NCI-H2029 treated with DMSO at 0.1 percent for 48 hours (cell line): ENCODE measurements at regions not wholly inside any gene's neighbourhood (a gene's known extent, or its start where the extent isn't known, plus 50 kb on each side); places are given as distances from the start of the nearest gene placed in this dataset.

Experiments used
- DNase-seq: peaks from one replicate; lab custom pipeline; 2025; lab: John Stamatoyannopoulos, UW

- no peak for DNase-seq
These were observed 332.7 kb downstream of the DIRAS2 start for GRCh38 chr9:90309809-90310520.

DNA sequence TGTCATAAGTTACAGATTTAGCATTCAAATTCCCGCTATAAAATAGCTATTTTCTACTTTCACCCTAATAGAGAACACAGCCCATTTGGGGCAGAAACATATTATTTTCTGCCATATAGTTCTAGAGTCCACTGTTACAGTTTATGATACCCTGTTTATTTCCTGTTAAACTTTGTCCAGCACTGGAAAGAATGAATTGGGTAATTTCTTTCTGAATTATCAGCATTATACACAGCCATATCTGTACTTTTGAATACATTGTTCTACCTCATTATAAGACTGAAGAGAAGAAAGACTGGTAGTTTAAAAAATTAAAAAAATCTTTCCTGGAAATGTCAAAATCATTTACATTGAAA, 332.1 kb downstream of the DIRAS2 start:
- no peak for DNase-seq

- no peak for DNase-seq
These were observed 330.8 kb downstream of the DIRAS2 start for GRCh38 chr9:90311811-90312210.

- no peak for DNase-seq
These were observed 320.3 kb downstream of the DIRAS2 start for GRCh38 chr9:90322296-90322695.

- no peak for DNase-seq
These were observed 316.5 kb downstream of the DIRAS2 start for GRCh38 chr9:90325913-90326653.

- DNase-seq: no peak
These were observed 312.4 kb downstream of the DIRAS2 start for GRCh38 chr9:90330231-90330630.

GRCh38 chr9:90331826-90332575, 310.6 kb downstream of the DIRAS2 start:
- no peak for DNase-seq

DNA sequence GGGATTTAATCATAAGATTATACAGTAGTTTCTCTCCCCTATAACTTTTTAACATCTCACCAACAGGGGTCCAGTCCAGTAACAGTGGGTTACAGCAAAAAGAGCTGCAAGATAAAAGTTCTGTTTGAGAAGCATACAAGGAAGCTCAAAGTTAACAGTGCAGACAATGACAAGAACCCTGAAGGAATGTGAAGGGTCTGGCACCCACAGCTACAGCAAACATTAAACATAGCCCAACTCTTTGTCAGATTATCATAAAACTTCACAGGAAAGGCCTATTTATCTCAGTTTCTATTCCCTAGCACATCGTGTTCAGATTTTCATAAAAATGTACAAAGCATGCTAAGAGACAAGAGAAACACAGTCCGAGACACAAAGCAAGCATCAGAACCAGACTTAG, 309.4 kb downstream of the DIRAS2 start:
- DNase-seq: no peak

DNA sequence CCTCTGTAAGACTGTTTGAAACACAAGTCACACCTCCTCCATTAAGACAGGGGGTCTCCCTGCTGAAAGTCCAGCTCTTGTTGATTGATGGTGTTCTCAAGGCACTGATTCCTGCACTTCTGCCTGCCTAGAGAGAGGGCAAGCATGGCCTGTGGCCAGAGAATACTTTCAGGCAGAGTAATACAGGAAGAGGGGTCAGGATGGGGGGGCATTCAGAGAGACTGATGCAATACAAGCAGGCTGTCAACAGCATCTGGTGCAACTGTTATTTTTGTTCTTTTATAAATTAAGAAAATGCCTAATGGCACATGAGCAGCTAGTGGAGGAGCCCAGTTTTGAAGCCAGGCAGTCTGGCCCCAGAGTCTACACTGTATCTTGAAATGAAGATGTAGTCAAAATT, 302.2 kb downstream of the DIRAS2 start:
- DNase-seq: no peak

- no peak for DNase-seq
These were observed 300.0 kb downstream of the DIRAS2 start for GRCh38 chr9:90342607-90343006.

DNA sequence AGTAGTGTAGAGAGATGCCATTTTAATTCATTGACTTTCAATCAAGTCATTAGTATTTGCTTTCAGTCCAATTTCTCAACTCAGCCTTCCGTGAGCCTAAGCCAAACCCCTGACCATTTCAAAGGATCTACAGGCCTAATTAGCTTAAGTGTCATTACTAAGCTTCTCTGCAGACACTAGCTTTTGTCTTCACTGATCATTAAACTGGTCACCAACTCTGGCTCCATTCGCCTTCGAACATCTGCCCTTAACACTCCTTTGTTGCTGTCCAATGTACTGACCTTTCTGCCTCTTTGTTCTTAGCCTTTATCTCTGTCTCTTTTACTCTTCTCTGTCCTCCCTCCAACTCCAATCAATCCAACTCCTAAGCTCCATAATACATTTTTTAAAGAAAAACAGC, 299.3 kb downstream of the DIRAS2 start:
- DNase-seq: peak; percentile 27

- DNase-seq: no peak
These were observed 298.6 kb downstream of the DIRAS2 start for GRCh38 chr9:90343991-90344390.

DNA sequence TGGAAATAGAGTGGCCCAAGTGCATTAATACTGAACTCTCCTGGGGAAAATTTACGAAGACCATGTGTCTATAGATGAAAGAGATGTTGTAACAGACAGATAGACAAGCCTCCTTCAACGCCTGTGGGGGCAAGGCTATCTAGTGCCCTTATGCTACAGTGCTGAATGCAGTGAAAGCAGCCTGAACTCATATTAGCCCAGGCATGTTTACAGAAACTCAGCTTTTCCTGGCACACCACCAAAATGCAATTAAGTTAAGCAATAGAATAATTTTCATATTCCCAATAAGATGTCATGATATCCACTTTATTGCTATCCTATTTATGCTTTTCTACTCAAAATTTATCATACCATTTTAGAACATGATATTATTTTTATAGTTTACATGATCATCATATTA, 277.0 kb downstream of the DIRAS2 start:
- DNase-seq: peak; percentile 76

DNA sequence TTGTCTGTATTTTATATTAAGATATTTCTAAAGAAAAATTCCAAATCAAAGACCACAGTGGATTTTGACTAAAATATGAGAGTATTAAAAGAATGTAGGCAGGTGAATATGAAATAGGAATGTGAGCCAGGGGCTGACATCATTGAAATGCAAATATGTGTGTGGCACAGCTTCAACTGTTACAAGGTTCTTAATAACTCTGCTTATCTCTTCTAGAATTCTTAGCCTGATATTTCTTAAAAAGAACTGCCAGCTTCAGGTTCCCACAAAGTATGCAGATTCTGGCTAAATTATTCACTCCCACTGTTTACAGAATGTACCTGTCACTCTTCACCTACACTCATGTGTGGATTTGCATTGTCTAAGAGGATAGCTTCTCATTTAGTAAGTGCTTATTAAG, 274.4 kb downstream of the DIRAS2 start:
- no peak for DNase-seq

DNA sequence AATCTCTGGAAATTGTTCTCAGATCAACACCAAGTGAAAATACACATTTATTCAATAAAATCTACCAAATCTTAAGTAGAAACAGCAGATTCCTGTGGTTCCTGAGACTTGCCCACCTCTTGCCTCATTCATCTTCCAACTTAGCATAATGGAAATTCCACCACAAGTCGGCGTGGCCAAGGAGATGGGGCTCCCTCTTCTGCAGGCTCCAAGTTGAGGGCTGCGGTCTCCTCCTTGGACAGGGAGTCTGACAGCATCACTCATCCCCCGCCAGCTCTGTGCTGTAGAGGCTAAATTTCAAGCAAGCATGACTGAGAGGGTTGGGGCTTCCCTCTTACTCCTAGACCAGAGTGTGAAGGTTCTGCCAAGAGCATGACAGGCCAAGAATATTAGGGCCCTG, 273.7 kb downstream of the DIRAS2 start:
- DNase-seq: no peak

DNA sequence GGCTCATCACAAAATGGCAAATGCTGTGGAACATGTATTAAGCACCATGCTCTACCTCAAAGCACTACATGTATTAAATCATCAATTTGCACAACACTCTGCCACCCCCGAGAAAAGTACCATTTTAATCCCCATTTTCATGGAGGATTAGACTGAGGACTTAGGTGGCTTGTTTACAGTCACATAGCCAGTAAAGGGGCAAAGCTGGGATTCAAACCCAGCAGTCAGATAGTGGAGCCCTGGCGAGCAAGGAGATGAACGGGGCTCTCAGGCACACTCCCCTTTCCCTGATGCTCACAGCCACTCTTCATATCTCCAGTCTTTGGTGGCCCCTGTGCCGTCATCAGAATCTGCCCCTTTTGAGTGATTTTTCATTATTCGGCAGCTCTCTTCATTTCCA, 262.9 kb downstream of the DIRAS2 start:
- no peak for DNase-seq

DNA sequence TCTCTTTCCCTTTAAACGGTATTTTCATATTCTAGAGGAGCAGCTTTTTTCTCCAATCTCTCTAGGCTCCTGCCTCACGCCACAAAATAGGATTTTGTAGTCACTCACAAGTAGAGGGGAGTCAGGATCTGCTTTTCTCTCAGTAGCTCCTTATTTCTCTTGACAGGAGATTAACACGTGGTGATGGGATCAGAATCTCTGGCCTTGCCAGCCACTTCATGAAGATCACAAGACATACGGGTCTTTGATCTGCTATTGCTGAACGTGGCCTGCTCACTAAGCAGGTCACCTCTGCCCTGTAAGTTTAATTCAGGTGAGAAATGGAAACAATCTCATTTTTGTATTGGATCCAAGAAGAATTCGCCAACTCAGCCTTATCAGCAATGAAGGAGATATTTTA, 257.5 kb downstream of the DIRAS2 start:
- no peak for DNase-seq

GRCh38 chr9:90393365-90394152, 249.1 kb downstream of the DIRAS2 start:
- DNase-seq: no peak

DNA sequence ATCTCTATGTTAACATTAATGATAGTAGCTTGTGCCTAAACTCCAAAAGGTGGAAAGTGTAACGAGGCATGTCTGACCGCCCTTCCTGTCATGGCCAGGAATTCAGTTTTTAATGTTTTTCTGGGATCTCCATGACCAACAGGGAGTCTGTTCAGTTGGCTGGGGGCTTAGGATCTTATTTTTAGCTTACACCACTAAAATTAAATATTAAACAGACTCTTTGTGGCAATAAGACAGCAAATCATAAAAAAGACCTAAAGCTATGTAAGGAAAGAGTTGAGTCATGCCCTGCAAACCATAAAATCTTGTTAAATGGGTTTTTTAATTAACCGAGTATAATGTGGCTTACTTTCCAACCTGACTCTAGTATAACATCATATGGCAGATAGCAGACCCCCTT, 247.8 kb downstream of the DIRAS2 start:
- no peak for DNase-seq

DNA sequence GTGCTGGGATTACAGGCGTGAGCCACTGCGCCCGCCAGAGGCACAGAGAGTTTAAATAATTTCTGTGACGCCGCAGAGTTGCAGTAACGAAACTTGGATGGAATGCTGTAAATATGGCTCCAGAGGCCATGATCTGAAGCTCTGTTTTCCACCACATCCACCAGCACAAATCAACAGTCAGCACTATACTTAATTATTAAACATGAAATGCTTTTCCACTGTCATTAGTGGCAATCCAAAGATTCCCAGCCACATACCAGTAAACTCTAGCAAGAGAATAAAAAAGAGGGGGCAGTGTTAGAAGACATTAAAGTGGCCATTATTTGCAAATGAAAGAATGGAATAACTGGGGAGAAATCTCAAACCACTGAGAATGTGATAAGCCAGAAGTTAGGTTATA, 242.5 kb downstream of the DIRAS2 start:
- DNase-seq: no peak

GRCh38 chr9:90408659-90409058, 234.0 kb downstream of the DIRAS2 start:
- no peak for DNase-seq

DNA sequence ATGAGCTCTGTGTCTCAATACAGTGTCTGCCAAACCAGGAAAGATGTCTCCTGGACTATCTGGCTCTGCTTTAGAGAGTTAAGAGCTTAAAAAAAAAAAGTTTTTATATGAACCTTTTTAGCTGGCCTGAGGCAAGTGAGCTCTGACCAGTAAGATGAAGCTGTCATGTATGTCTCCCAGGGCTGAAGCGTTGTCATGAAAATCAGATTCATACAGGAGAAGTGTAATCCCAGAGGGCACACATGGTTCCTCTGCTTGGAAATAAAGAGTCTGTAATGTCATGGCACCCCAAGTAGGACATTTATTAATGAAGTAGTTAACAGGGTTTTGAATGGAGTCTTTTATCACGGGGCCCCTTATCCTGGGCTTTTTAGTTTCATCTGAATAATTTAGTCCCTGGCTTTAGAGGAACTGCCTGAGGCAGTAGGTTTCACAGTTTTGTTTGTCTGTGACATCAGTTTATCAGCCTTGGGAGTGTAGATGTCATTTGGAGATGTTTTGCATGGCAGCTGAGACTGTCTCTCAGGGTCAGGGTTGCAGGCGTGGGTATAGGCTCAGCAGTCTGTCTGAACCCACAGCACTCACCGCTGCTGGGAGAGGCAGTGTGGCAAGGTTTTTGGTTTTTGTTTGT, 223.3 kb downstream of the DIRAS2 start:
- DNase-seq: no peak
